ENCODE measurements at regions not wholly inside any gene's neighbourhood (a gene's known extent, or its start where the extent isn't known, plus 50 kb on each side); places are given as distances from the start of the nearest gene placed in this dataset.

DNA sequence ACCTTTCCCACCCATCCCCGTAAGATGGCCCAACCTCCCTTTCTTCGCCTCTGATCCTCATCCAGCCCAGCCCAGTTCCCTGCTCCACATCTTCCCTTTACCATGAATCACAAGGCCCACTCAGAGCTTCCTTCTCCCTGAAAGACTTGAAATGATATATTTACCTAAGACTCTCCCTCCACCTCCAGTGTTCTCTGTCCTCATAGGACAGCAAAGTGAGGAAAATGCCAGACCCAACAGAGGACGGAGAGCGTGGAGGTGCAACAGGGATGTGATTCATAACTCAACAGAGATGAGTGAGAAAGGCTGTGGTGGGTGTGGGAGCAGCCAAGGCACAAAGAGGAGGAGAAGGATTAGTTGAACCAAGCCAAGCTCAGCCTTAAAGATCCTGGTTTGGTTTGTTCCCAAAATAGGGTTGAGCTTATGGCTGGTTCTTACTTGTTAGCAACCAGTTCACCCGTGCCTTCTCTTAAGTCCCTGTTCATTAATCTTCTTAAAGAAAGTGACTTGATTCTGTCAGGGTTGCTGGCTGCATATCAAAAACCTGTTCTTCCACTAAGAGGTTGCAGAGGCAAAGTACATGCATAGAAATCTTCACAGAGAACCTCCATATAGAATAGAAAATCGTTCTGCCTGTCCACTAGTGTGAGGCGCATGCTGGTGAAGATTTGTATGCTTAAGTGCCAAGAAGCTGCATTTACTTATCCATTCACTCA lies 183.2 kb downstream of the ACTL7B start:
- H3K4me2 ChIP-seq (ENCODE audit: control insufficient read depth, extremely low read depth, insufficient read depth, low read depth, low read length), result peak overlapping the region; percentile 87
- H3K4me1 ChIP-seq (ENCODE audit: control insufficient read depth, extremely low read depth, insufficient read depth, low read length), result peaks cover 51% of the 10 kb centered on the region
- TF ChIP-seq, protein P1, sequence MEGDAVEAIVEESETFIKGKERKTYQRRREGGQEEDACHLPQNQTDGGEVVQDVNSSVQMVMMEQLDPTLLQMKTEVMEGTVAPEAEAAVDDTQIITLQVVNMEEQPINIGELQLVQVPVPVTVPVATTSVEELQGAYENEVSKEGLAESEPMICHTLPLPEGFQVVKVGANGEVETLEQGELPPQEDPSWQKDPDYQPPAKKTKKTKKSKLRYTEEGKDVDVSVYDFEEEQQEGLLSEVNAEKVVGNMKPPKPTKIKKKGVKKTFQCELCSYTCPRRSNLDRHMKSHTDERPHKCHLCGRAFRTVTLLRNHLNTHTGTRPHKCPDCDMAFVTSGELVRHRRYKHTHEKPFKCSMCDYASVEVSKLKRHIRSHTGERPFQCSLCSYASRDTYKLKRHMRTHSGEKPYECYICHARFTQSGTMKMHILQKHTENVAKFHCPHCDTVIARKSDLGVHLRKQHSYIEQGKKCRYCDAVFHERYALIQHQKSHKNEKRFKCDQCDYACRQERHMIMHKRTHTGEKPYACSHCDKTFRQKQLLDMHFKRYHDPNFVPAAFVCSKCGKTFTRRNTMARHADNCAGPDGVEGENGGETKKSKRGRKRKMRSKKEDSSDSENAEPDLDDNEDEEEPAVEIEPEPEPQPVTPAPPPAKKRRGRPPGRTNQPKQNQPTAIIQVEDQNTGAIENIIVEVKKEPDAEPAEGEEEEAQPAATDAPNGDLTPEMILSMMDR (optimal IDR thresholded peaks at IDR 0.05 in 1 of 3, IDR thresholded peaks at IDR 0.05 in 1 of 3, conservative IDR thresholded peaks at IDR 0.05 in 1 of 3; ENCODE audit: extremely low read depth in 1 of 3, insufficient read depth in 2 of 3, low read length in 3 of 3), result no peak
- no peak for TF ChIP-seq EZH2 (IDR thresholded peaks at IDR 0.05; ENCODE audit: low read length)
- dilution Hi-C loops (cut with MboI; ENCODE audit: extremely low pct_ligation_motif_present, low sequenced_read_pairs), result no loop called here
- no peaks in the 10 kb centered on the region for H3K79me2 ChIP-seq (ENCODE audit: control insufficient read depth, insufficient read depth, low read length)
- peak; percentile 78 for DNase-seq (ENCODE audit: low read depth, low spot score)
- H3K4me3 ChIP-seq (ENCODE audit: control insufficient read depth in 2 of 3, extremely low read depth in 1 of 3, insufficient read depth in 2 of 3, low read depth in 1 of 3, low read length in 3 of 3), result no peak overlapping the region
- peak overlapping the region; percentile 81 for H3K9ac ChIP-seq (ENCODE audit: control insufficient read depth, extremely low read depth, insufficient read depth, low read length)
- peak overlapping the region; percentile 42 for H2AFZ ChIP-seq (ENCODE audit: control insufficient read depth, low read length)
- no peaks in the 10 kb centered on the region for H4K20me1 ChIP-seq (ENCODE audit: control insufficient read depth, extremely low read depth, insufficient read depth, low read length)
- no peaks in the 10 kb centered on the region for H3K9me1 ChIP-seq (ENCODE audit: control insufficient read depth, extremely low read depth, insufficient read depth, low read length)
- no peaks in the 10 kb centered on the region for H3K36me3 ChIP-seq (ENCODE audit: control insufficient read depth in 2 of 2, extremely low read depth in 1 of 2, insufficient read depth in 2 of 2, low read length in 2 of 2)
- H3K27ac ChIP-seq (ENCODE audit: control insufficient read depth, insufficient read depth, low read length), result peak overlapping the region; percentile 93
- peak; percentile 98 for FAIRE-seq
- H3K27me3 ChIP-seq (ENCODE audit: control insufficient read depth, extremely low read depth, insufficient read depth, low read length), result no peaks in the 10 kb centered on the region
- H3K9me3 ChIP-seq (ENCODE audit: control insufficient read depth, low read depth, low read length), result no peaks in the 10 kb centered on the region

DNA sequence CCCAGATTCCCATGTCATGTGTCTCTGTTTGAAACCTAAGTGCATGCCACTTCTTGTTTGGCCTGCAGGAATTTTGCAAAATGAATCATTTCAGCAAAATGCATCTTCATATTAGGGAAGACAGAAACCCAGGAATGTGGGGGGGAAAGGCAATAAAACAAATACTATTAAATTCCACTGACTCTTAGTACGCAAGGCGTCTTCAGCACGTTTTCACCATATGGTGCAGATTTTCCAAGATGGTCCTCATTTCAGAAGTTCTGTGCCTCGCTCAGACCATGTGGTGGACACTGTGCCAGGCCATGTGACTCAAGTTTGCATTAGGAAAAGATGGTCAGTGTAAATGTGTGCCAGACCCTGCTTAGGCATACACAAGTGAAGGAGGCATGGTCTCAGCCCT lies 184.0 kb downstream of the ACTL7B start:
- Histone ChIP-seq H3K79me2 (ENCODE audit: control insufficient read depth, insufficient read depth, low read length) (no peaks in the 10 kb centered on the region), H3K4me2 (ENCODE audit: control insufficient read depth, extremely low read depth, insufficient read depth, low read depth, low read length) (peak overlapping the region; percentile 87)
- no peak for DNase-seq (ENCODE audit: low read depth, low spot score)

More for the DNA sequence above, 184.0 kb downstream of the ACTL7B start:
- no peak for FAIRE-seq
- Histone ChIP-seq H3K4me1 (ENCODE audit: control insufficient read depth, extremely low read depth, insufficient read depth, low read length) (peaks cover 51% of the 10 kb centered on the region), H3K4me3 (ENCODE audit: control insufficient read depth in 2 of 3, extremely low read depth in 1 of 3, insufficient read depth in 2 of 3, low read depth in 1 of 3, low read length in 3 of 3) (no peak overlapping the region), H3K9me3 (ENCODE audit: control insufficient read depth, low read depth, low read length) (no peaks in the 10 kb centered on the region), H3K9ac (ENCODE audit: control insufficient read depth, extremely low read depth, insufficient read depth, low read length) (peak overlapping the region; percentile 81), H2AFZ (ENCODE audit: control insufficient read depth, low read length) (no peak overlapping the region), H3K27ac (ENCODE audit: control insufficient read depth, insufficient read depth, low read length) (peak overlapping the region; percentile 93), H4K20me1 (ENCODE audit: control insufficient read depth, extremely low read depth, insufficient read depth, low read length) (no peaks in the 10 kb centered on the region), H3K36me3 (ENCODE audit: control insufficient read depth in 2 of 2, extremely low read depth in 1 of 2, insufficient read depth in 2 of 2, low read length in 2 of 2) (no peaks in the 10 kb centered on the region), H3K9me1 (ENCODE audit: control insufficient read depth, extremely low read depth, insufficient read depth, low read length) (no peaks in the 10 kb centered on the region), H3K27me3 (ENCODE audit: control insufficient read depth, extremely low read depth, insufficient read depth, low read length) (no peaks in the 10 kb centered on the region)
- TF ChIP-seq, protein P1 (optimal IDR thresholded peaks at IDR 0.05 in 1 of 3, IDR thresholded peaks at IDR 0.05 in 1 of 3, conservative IDR thresholded peaks at IDR 0.05 in 1 of 3; ENCODE audit: extremely low read depth in 1 of 3, insufficient read depth in 2 of 3, low read length in 3 of 3), result no peak
- no peak for TF ChIP-seq EZH2 (IDR thresholded peaks at IDR 0.05; ENCODE audit: low read length)
- dilution Hi-C loops (cut with MboI; ENCODE audit: extremely low pct_ligation_motif_present, low sequenced_read_pairs), result no loop called here

Measured in keratinocyte (primary cell).